Progenitor cell of endocrine pancreas (in vitro differentiated cells): ENCODE measurements at regions not wholly inside any gene's neighbourhood (a gene's known extent, or its start where the extent isn't known, plus 50 kb on each side); places are given as distances from the start of the nearest gene placed in this dataset.

ENCODE experiments used
- DNase-seq: peaks from one replicate; pipeline ENCODE4 v3.0.0; 2021; ENCODE audit warnings: low spot score; ENCODE audit not compliant: unreplicated experiment
- H3K27ac Mint-ChIP-seq: 2 replicates; pipeline ENCODE4 v1.8.0; 2021; ENCODE audit warnings: mild to moderate bottlenecking, moderate library complexity, mixed read lengths
- H3K27me3 Mint-ChIP-seq: 2 replicates; pipeline ENCODE4 v1.8.0; 2021; ENCODE audit warnings: mixed read lengths
- H3K36me3 Mint-ChIP-seq: 2 replicates; pipeline ENCODE4 v1.8.0; 2022; ENCODE audit warnings: mixed read lengths; ENCODE audit not compliant: insufficient read depth
- H3K4me1 Mint-ChIP-seq: 2 replicates; pipeline ENCODE4 v1.8.0; 2021; ENCODE audit warnings: low read depth, mixed read lengths
- H3K4me3 Mint-ChIP-seq: 2 replicates; pipeline ENCODE4 v1.8.0; 2021; ENCODE audit warnings: low read depth, mild to moderate bottlenecking, moderate library complexity, mixed read lengths
- H3K9me3 Mint-ChIP-seq: 2 replicates; pipeline ENCODE4 v1.8.0; 2021; ENCODE audit warnings: low read depth, mixed read lengths
- TF ChIP-seq, protein P1 (sequence below): fragments of 200-600 bp; sonication (generic); IDR thresholded peaks from one replicate; pipeline ENCODE4 v1.5.0; 2021; ENCODE audit warnings: antibody characterized with exemption, mild to moderate bottlenecking; ENCODE audit not compliant: unreplicated experiment

DNA sequence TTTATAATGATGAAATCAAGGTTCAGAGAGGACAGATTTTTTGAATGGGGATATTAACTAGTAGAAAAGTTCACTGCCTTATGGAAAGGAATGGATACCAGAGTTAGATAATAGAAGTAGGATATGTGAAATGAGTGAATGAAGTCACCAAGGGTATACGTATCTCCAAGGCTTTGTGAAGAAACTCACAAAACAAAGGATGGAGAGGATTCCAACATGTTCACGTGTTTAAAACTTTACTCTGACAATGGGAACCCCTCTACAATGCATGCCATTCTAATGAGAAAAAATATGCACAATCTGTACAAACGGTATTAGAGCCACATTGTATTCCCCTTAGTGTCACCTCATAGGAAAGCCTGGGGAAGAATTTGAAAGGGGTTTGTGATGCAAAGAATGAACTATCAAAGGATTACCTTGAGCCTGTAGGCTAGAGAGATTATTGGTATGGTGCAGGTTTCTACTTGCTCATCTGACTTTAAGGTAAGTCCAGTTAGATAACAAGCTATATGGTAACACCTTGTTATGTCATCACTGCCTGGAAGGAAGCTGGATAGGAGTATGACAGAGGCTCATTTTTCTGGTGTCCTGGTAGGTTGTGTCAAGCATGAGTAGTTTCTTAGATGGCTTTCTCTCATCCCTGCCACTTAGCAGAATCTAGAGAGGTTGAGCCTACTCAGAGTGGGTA is 250.3 kb upstream of the SEMA6A start:
- Mint-ChIP-seq H3K4me1 (no peaks in the 10 kb centered on the region), H3K27me3 (peaks cover 6% of the 10 kb centered on the region), H3K27ac (no peak overlapping the region), H3K4me3 (no peak overlapping the region), H3K9me3 (no peaks in the 10 kb centered on the region), H3K36me3 (no peaks in the 10 kb centered on the region)
- TF ChIP-seq, protein P1, sequence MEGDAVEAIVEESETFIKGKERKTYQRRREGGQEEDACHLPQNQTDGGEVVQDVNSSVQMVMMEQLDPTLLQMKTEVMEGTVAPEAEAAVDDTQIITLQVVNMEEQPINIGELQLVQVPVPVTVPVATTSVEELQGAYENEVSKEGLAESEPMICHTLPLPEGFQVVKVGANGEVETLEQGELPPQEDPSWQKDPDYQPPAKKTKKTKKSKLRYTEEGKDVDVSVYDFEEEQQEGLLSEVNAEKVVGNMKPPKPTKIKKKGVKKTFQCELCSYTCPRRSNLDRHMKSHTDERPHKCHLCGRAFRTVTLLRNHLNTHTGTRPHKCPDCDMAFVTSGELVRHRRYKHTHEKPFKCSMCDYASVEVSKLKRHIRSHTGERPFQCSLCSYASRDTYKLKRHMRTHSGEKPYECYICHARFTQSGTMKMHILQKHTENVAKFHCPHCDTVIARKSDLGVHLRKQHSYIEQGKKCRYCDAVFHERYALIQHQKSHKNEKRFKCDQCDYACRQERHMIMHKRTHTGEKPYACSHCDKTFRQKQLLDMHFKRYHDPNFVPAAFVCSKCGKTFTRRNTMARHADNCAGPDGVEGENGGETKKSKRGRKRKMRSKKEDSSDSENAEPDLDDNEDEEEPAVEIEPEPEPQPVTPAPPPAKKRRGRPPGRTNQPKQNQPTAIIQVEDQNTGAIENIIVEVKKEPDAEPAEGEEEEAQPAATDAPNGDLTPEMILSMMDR, result no peak
- no peak for DNase-seq

DNA sequence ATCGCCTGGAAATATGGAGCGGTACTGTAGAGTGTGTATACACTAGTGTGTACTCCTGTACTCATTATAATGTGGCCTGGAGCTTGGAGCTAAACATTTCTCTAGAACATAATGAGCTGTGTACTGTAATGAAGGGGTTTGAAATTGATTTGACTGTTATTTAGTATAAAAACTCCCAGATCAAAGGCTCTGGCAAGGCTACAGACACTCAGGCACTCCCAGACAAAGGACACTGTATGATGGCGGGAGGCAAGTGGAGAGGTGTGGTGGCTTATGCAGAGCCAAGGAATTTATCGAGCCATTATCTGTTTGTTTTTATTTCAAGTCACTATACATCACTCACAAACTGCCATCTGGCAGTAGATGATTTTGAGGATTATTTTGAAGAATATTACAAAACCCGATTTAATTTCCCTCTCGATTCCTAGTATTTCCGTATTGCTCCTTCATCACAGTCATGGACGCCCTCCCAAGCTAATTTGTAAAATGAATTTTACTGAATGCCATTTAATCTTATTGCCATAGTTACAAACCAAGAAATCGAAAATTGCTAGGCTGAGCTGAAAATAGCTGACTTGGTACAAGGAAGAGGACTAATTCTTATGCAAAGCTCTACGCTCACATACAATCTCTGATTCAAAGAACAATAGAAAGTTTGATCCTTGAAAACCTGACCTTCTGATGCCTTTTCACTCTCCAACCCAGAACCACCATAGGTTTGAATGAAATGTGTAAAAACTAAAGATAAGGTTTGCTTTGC is 240.2 kb upstream of the SEMA6A start:
- no peak for DNase-seq
- TF ChIP-seq, protein P1, result no peak
- Mint-ChIP-seq H3K4me3 (no peak overlapping the region), H3K27ac (no peak overlapping the region), H3K36me3 (no peaks in the 10 kb centered on the region), H3K27me3 (no peaks in the 10 kb centered on the region), H3K9me3 (no peaks in the 10 kb centered on the region), H3K4me1 (peaks cover 7% of the 10 kb centered on the region)

DNA sequence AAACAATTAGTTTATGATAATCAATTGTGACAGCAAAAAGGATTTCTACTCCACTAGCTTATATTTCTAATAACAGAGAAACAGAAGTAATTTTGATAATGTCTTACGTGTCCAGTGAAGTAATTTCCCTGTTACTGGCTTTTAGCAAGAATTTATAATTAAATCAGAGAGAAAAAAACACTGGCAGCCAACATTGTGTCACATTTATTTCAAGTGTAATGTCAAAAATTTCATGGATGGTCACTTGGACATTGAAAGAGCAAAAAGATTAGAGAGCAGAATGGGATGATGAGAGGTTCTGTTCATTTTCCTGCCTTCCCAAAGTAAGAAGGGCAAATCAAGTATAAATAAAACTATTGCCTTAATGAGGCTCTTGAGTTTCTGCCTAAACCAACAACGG is 239.3 kb upstream of the SEMA6A start:
- H3K9me3 Mint-ChIP-seq, result no peaks in the 10 kb centered on the region
- H3K36me3 Mint-ChIP-seq, result no peaks in the 10 kb centered on the region
- TF ChIP-seq, protein P1, result no peak
- no peaks in the 10 kb centered on the region for H3K27me3 Mint-ChIP-seq
- H3K27ac Mint-ChIP-seq, result no peak overlapping the region
- no peak for DNase-seq
- H3K4me3 Mint-ChIP-seq, result no peak overlapping the region
- H3K4me1 Mint-ChIP-seq, result peaks cover 7% of the 10 kb centered on the region

DNA sequence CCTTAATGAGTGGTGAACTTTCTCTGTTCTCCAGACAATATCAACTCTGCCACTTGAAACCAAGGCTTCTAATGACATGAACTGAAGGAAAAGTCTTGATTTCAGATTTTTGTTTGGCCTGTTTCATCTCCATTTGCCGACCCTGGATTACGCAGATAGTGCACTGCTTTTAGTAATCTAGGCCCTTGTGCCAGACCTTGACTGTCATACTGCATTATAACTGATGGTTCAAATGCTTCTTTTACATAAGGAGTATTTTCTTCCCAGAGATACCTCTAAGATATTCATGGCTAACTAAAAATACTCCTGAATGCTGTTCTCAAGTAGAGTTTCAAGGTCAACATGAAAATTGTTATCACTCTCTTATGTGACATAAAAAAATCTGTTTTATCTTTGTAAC is 238.7 kb upstream of the SEMA6A start:
- H3K4me3 Mint-ChIP-seq, result no peak overlapping the region
- no peaks in the 10 kb centered on the region for H3K27me3 Mint-ChIP-seq
- no peak overlapping the region for H3K27ac Mint-ChIP-seq
- H3K36me3 Mint-ChIP-seq, result no peaks in the 10 kb centered on the region
- peaks cover 7% of the 10 kb centered on the region for H3K4me1 Mint-ChIP-seq
- DNase-seq, result no peak
- TF ChIP-seq, protein P1, result no peak
- H3K9me3 Mint-ChIP-seq, result no peaks in the 10 kb centered on the region

DNA sequence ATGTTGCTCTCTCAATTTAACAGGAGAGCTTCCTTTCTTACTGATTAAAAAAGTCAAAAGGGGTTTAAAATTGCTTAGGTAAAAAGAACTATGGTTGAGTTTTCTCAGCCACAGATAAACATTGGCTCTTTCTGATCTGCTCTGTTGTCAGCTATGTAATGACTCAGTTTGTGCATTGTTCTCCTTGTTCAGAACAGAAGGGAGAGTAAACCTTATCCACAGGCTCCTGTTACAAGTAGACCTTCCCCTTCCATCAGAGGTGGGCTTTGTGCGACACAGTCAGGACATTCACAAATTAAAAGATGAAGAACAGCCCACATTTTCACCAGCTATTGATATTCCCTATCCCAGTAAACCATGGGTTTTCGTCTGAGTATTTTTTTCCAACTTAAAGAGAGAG is 236.3 kb upstream of the SEMA6A start:
- H3K4me1 Mint-ChIP-seq, result peaks cover 5% of the 10 kb centered on the region
- H3K9me3 Mint-ChIP-seq, result no peaks in the 10 kb centered on the region
- H3K27ac Mint-ChIP-seq, result no peak overlapping the region

More for the DNA sequence above, 236.3 kb upstream of the SEMA6A start:
- no peaks in the 10 kb centered on the region for H3K27me3 Mint-ChIP-seq
- TF ChIP-seq, protein P1, result no peak
- no peak for DNase-seq
- H3K36me3 Mint-ChIP-seq, result no peaks in the 10 kb centered on the region
- no peak overlapping the region for H3K4me3 Mint-ChIP-seq
